GM19395 (cell line): ENCODE measurements at regions not wholly inside any gene's neighbourhood (a gene's known extent, or its start where the extent isn't known, plus 50 kb on each side); places are given as distances from the start of the nearest gene placed in this dataset.

ENCODE experiments used
- ATAC-seq: cut with Tn5 transposase; IDR thresholded peaks from one replicate; pipeline ENCODE4 v1.9.1; 2021; ENCODE audit warnings: mild to moderate bottlenecking, moderate library complexity; ENCODE audit not compliant: unreplicated experiment

DNA sequence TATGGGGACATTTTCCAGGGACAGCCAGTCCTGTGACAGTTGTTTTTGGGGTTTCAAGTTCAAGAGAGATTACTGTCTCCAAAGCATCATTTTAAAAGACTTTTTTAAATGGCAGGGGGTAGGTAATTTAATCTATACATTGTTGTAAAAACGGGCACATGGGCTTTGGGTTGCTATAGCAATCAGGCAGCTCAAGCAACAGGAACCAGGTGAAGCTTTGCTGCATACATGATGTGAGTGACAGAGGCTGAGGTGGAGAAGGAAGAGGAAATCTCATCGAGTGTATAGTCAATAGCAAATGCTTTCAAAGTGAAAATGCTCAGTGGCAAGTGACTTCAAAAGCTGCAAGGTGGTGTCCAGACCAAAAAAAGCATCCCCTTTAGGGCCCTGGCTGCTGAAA, 277.4 kb upstream of the JAG1 start:
- ATAC-seq: no peak

GRCh38 chr20:10951904-10952303, 278.1 kb upstream of the JAG1 start:
- no peak for ATAC-seq

GRCh38 chr20:10953437-10953836, 279.6 kb upstream of the JAG1 start:
- ATAC-seq: no peak

DNA sequence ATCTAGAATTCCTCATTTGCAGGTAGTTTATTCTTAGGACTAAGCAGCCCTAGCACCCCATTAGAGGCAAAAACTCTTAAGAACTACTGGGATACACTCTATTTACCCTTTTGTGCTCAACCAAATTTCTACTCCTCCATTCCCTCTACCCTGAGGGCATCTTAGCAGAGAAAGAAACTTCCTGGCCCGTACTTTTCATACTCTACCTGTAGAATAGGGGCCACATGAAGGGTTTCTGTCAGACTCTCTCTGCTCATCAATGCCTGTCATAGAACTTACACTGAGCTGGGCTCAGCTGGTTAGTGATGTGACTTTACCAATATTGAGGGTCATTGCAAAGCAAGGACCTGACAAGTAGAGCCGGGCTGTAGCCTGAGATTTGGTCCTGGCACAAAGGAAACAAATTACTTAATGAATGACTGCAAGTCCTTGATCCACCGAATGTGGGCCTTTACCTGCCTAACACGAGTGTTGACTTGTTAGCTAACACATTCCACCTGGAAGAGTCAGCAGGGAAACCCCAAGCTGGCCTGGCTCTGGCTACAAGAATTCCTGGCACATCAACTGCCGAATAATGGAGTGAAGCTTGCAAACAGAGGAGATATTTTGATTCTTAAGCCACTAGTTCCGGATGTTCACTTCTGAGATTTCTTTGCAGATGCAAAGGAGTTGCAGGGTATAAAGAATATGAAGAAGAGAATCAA, 280.5 kb upstream of the JAG1 start:
- ATAC-seq: no peak

GRCh38 chr20:10954908-10955580, 281.2 kb upstream of the JAG1 start:
- ATAC-seq: no peak

- no peak for ATAC-seq
Measured at GRCh38 chr20:10958279-10958678, 284.5 kb upstream of the JAG1 start.

DNA sequence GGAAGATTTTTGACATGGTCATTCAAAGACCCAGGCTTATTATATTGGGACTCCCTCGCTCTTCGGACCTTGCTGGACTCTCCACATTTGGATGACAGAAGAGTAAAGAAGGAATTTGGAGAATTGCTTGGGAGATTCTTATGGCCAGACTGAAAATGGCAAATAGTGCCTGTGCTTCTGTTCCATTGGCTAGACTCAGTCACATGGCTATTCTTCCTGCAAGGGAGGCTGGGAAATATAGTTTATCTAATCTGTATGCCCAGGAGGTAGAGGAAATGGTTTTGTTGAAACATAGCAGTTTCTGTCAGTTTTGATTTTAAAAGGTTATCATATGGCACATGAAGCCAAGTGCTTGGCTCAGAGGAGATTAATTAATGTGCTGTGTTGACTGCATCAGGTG, 286.6 kb upstream of the JAG1 start:
- ATAC-seq: no peak

DNA sequence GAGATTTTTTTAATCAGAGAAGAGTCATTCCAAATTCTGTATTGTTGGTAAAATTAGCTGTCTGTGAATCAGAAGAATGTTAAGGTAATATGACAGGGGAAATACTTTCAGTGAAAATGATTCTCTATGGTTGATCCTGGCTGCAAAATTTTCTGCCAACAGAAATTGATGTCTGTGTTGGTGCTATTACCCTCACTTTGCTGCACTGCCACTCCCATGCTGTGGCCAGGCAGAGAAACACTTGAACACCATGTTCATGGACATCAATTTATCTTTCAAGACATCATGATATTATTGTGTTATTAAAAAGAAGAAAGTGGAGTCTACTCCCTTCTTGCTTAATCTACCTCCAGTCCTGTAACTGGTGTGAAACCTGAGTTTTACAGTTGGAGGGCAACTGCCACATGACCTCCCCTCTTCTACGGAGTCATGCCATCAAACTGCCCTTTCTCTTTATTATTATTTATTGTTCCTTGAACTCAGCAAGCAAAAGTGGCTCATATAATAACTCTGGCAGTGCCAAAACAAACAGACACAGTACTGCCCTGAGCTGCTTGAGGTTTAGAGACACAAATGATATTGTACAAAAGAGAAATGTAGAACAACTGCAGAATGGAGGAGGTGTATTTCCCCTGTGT, 288.0 kb upstream of the JAG1 start:
- ATAC-seq: no peak

- no peak for ATAC-seq
Measured at GRCh38 chr20:10962937-10963336, 289.1 kb upstream of the JAG1 start.

DNA sequence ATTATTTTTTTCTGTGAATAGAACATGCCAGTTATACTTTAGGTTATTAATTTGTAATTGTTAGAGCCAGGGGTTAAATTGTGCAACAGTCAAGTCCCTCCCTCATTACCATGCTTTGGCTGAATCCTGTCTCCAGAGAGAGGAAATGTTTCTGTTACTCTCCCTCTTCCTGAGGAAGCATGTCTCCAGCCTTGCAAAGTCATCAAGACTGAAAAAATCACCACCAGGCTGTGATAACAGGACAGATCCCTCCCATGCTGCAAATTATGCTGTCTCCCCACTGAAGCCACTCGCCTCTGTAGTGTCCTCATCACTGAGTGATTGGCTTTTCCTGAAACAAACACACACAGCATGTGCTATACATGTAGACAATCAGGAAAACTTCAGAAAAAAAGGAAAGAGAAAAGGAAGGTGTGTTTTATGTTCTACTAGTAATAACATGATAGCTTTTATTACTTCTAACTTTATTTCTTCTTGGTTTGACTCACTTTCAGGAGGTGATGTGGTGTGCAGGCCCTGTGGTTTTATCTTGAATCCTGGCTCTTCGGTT, 290.0 kb upstream of the JAG1 start:
- no peak for ATAC-seq

DNA sequence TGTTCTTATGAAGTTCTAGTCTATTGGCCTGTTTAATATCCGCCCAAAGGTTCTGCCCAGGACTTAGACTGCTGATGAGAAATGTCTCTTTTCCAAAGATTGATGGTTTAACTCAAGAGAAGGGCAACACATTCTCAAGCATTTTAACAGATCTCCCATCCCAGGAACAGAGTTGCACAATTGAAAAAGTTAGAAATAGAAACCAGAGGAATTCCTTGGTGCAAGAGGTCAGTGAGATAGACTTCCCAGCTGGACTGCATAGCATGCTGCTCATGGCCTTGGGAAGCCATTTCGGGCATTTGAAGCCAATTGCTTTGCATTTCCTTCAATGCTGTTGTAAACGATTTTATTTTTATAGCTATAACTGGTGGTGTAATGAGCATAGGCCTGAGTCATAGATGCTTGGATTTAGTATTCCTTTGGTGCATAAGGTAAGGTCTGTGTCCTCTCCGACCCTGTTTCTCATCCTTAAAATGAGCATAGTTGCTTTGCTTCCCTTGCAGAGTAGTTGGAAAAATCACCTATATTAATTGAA, 292.2 kb upstream of the JAG1 start:
- no peak for ATAC-seq

GRCh38 chr20:10970109-10970508, 296.3 kb upstream of the JAG1 start:
- ATAC-seq: no peak

- no peak for ATAC-seq
Measured at GRCh38 chr20:10971096-10971495, 297.3 kb upstream of the JAG1 start.

DNA sequence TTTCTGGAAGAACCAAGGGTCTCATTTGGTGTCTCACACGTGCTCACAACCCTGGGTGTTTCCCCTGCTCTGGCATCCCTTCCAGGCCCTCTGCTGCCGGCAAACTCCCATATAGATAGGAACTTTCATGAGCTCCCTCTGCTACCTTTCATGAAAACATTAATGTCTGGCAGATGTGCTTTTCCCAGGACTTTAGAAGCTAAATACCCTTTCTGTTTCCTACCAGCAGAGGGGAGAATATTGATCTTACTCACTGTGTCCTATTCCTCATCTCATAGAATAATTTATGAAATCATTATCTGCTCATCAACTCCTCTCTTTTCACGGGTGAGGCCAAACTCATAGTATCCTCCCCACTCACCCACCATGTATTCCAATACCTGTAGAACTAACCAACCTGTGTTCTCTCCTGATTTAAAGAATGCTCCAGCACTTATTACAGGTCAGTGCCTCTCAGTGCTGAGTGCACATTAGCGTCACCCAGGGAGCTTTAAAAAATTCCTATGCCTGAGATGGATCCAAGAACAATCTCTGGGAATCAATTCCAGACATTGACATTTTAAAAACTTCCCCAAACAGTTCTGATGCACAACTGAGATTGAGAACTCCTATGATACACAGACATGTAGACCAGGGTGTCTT, 298.5 kb upstream of the JAG1 start:
- no peak for ATAC-seq

- ATAC-seq: no peak
Measured at GRCh38 chr20:10976051-10976450, 302.3 kb upstream of the JAG1 start.

- ATAC-seq: no peak
Measured at GRCh38 chr20:10978019-10978702, 304.4 kb upstream of the JAG1 start.

DNA sequence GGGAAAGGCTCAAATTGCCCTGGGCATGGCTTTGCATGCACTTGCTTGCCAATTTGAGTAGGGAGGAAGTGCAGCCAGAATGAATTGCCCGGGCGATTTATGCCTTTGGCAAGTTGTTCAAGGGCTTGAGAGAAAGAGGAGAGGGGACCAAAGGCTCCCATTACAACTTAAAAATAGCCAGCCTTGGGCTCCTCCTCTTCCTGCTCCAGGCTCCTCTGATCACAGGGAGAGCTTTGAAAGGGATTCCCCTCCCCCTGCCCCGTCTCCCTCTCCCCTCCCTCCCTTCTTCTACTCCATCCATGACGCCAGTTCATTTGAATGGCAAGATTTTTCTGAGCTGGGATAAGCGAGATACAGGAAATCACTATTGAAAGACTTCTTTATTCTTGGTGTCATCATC, 304.9 kb upstream of the JAG1 start:
- ATAC-seq: no peak

- ATAC-seq: no peak
Measured at GRCh38 chr20:10982692-10983091, 308.9 kb upstream of the JAG1 start.

- ATAC-seq: no peak
Measured at GRCh38 chr20:10984294-10984693, 310.5 kb upstream of the JAG1 start.

GRCh38 chr20:10984913-10985312, 311.1 kb upstream of the JAG1 start:
- no peak for ATAC-seq

DNA sequence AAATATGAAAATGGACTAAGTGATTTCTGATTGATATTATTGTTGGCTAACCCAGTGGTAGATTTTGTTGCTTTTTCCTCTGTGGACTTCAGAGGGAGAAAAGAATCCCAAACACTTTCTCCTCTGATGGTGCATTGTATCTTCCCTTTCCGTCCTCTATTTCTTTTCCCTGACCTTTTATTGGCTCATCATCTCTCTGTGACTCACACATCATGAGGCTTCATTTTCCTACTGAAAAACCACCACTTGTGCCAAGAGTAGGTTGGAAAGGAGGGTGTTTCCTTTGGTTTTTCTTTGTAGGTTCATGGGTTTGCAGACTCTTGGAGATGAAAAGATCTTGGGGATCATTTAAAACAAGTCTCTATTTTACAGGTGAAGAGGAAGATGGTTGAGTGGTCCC, 311.7 kb upstream of the JAG1 start:
- ATAC-seq: no peak
